ENCODE measurements at regions not wholly inside any gene's neighbourhood (a gene's known extent, or its start where the extent isn't known, plus 50 kb on each side); places are given as distances from the start of the nearest gene placed in this dataset.

- DNase-seq (ENCODE audit: low read depth in 1 of 2, low spot score in 1 of 2) (no peak), ATAC-seq (no peak), FAIRE-seq (no peak)
- POLR2A ChIA-PET, result no interaction called here
- Histone ChIP-seq H3K4me2 (no peak overlapping the region), H3K9me3 (no peaks in the 10 kb centered on the region), H3K27ac (no peak overlapping the region), H3K4me1 (no peaks in the 10 kb centered on the region), H3K4me3 (no peak overlapping the region)
- WGBS (ENCODE audit: missing lambda C conversion rate), result 38% methylated on average over 4 of the region's 4 CpGs
- CTCF ChIA-PET, result no interaction called here
- TF ChIP-seq PBX3 (IDR thresholded peaks at IDR 0.05) (no peak), POLR2A (IDR thresholded peaks at IDR 0.05; ENCODE audit: low read length) (no peak), BCL3 (IDR thresholded peaks at IDR 0.05) (no peak), ATOH8 (CRISPR knock-in tag; IDR thresholded peaks at IDR 0.05; ENCODE audit: low read depth) (no peak), NFE2L2 (conservative IDR thresholded peaks at IDR 0.05; ENCODE audit: low read length) (no peak), RFX5 (IDR thresholded peaks at IDR 0.05) (no peak), RARB (CRISPR knock-in tag; IDR thresholded peaks at IDR 0.05) (no peak), EP300 (IDR thresholded peaks at IDR 0.05) (no peak), MYC (IDR thresholded peaks at IDR 0.05; ENCODE audit: borderline replicate concordance, low read length) (no peak), CTCF (IDR thresholded peaks at IDR 0.05) (no peak), MAZ (IDR thresholded peaks at IDR 0.05; ENCODE audit: borderline replicate concordance, low read depth, low read length) (no peak), CHD2 (IDR thresholded peaks at IDR 0.05; ENCODE audit: low read length, partially characterized antibody) (no peak), CBX2 (IDR thresholded peaks at IDR 0.05; ENCODE audit: borderline replicate concordance, low read depth) (no peak), ZSCAN20 (CRISPR knock-in tag; IDR thresholded peaks at IDR 0.05) (no peak), FOSL2 (IDR thresholded peaks at IDR 0.05) (no peak), FOSL2 (CRISPR knock-in tag; IDR thresholded peaks at IDR 0.05) (no peak)
Observed at GRCh38 chr6:20314866-20315845, 86.5 kb upstream of the E2F3 start.

- WGBS (ENCODE audit: missing lambda C conversion rate), result 44% methylated on average over 5 of the region's 5 CpGs
- H3K9me3 ChIP-seq, result no peaks in the 10 kb centered on the region
- TF ChIP-seq JUN (IDR thresholded peaks at IDR 0.05), result no peak
- TF ChIP-seq EHMT2 (IDR thresholded peaks at IDR 0.05; ENCODE audit: low read depth), result no peak
- TF ChIP-seq TP53 (CRISPR knock-in tag; IDR thresholded peaks at IDR 0.05), result no peak
- TF ChIP-seq FOSL2 (IDR thresholded peaks at IDR 0.05), result no peak
- no peak for TF ChIP-seq FOSL2 (CRISPR knock-in tag; IDR thresholded peaks at IDR 0.05)
- TF ChIP-seq E2F6 (IDR thresholded peaks at IDR 0.05; ENCODE audit: borderline replicate concordance, low read depth), result no peak
- TF ChIP-seq NPAS2 (CRISPR knock-in tag; IDR thresholded peaks at IDR 0.05; ENCODE audit: borderline replicate concordance), result no peak
- TF ChIP-seq MAFK (IDR thresholded peaks at IDR 0.05; ENCODE audit: partially characterized antibody), result no peak
- no peak for TF ChIP-seq EP300 (IDR thresholded peaks at IDR 0.05)
- TF ChIP-seq CHD4 (IDR thresholded peaks at IDR 0.05; ENCODE audit: borderline replicate concordance), result no peak
- no peak for TF ChIP-seq ATOH8 (CRISPR knock-in tag; IDR thresholded peaks at IDR 0.05; ENCODE audit: low read depth)
- TF ChIP-seq SREBF2 (IDR thresholded peaks at IDR 0.05), result no peak
- H3K4me3 ChIP-seq, result no peak overlapping the region
- FAIRE-seq (no peak), DNase-seq (ENCODE audit: low read depth in 1 of 2, low spot score in 1 of 2) (no peak), ATAC-seq (no peak)
- no peak overlapping the region for H3K27ac ChIP-seq
- ChIA-PET POLR2A (no interaction called here), CTCF (no interaction called here)
- H3K4me2 ChIP-seq, result no peak overlapping the region
- no peaks in the 10 kb centered on the region for H3K4me1 ChIP-seq
Observed at GRCh38 chr6:20317430-20317829, 84.2 kb upstream of the E2F3 start.

Data from A549 (cell line).